Activated CD8-positive, alpha-beta memory T cell treated with anti-CD3 and anti-CD28 coated beads for 36 hours (primary cell): ENCODE measurements at regions not wholly inside any gene's neighbourhood (a gene's known extent, or its start where the extent isn't known, plus 50 kb on each side); places are given as distances from the start of the nearest gene placed in this dataset.
"Not testable (repeated sequence)": the region's sequence is repeated elsewhere in the genome, so short reads cannot be mapped to it uniquely, and the experiment has no call there.

Source experiments
- CTCF ChIA-PET: fragments of 350-600 bp; sonication (Branson Sonifier 250); formaldehyde crosslinking; loops from one replicate; lab custom pipeline; 2021; ENCODE audit warnings: antibody characterized with exemption; lab: Charles Lee
- POLR2A ChIA-PET: fragments of 350-600 bp; sonication (Branson Sonifier 250); formaldehyde crosslinking; loops from one replicate; lab custom pipeline; 2021; ENCODE audit warnings: antibody characterized with exemption; lab: Charles Lee

DNA sequence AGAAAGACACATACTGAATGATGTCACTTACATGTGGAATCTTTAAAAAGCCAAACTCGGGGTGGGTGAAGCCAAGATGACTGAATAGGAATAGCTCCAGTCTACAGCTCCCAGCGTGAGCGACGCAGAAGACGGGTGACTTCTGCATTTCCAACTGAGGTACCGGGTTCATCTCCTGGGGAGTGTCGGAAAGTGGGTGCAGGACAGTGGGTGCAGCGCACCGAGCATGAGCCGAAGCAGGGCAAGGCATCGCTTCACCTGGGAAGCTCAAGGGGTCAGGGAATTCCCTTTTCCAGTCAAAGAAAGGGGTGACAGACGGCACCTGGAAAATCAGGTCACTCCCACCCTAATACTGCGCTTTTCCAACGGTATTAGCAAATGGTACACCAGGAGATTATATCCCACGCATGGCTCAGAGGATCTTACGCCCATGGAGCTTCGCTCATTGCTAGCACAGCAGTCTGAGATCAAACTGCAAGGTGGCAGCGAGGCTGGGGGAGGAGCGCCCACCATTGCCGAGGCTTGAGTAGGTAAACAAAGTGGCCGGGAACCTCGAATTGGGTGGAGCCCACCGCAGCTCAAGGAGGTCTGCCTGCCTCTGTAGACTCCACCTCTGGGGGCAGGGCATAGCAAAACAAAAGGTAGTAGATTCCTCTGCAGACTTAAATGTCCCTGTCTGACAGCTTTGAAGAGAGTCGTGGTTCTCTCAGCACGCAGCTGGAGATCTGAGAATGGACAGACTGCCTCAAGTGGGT, 103.0 kb upstream of the TMEM45B start:
- POLR2A ChIA-PET, CTCF ChIA-PET: not testable (repeated sequence)

DNA sequence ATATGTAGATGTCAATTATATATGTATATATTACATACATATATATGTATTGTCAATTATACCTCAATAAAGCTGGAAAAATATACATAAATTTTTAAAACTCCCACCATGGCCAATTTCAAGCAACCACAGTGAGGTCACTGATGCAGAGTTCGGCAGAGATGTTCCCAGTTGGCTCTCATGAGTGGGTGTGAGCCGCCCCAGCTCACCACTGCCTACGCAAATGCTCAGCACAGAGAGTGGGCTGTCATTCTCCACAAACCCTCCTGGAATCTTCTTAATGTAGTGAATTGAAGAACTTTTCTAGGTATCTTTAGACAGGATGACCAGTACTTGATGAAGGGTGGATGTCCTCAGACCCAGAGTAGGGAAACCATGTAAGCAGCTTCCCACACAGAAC, 96.6 kb upstream of the TMEM45B start:
- CTCF ChIA-PET, result no interaction called here

DNA sequence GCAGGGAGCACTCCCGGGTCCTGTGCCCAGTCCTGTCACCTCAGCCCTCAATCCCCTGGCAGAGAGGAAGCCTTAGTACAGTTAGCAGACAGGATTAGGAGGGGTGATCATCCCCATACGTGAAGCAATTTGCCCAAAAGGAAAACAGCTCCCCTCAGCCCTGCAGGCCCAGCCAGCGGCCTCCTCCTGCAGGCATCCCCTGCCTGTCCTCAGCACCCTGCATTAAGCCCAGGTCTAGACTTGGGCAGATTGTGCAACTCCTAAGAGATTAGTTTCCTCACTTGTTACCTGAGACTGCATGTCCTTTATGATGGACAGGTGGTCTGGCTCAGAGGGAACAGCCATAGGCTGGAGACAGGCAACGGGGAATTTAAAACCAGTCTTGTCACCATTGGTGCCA, 95.5 kb upstream of the TMEM45B start:
- ChIA-PET POLR2A (no interaction called here), CTCF (no interaction called here)

More for the DNA sequence above, 96.6 kb upstream of the TMEM45B start:
- POLR2A ChIA-PET, result no interaction called here

GRCh38 chr11:129720994-129721393, 94.7 kb upstream of the TMEM45B start:
- POLR2A ChIA-PET, result no interaction called here
- CTCF ChIA-PET, result no interaction called here

- POLR2A ChIA-PET, result no interaction called here
- CTCF ChIA-PET, result no interaction called here
These were observed 94.0 kb upstream of the TMEM45B start for GRCh38 chr11:129721685-129722084.

DNA sequence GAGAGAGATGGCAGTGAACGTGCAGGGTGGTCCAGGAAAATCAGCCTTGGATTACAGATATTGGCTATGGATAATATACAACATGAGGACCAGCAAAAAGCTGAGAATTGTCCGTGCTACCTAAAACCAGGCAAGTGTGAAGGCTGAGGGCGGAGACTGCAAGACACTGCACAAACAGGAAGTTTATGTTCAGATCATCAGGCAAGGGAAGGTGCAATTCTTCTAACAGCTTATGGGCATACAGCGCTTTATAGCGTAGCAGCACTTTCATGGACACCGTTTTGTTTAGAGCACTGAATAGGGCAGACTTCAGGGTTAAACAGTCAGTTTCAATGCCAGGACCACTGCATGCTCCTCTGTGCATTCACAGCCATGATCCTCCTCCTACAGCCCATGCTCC, 93.1 kb upstream of the TMEM45B start:
- ChIA-PET POLR2A (no interaction called here), CTCF (no interaction called here)

- POLR2A ChIA-PET, result no interaction called here
- CTCF ChIA-PET, result no interaction called here
These were observed 92.4 kb upstream of the TMEM45B start for GRCh38 chr11:129723146-129723760.

GRCh38 chr11:129723761-129724162, 91.9 kb upstream of the TMEM45B start:
- CTCF ChIA-PET, result no interaction called here
- POLR2A ChIA-PET, result no interaction called here

DNA sequence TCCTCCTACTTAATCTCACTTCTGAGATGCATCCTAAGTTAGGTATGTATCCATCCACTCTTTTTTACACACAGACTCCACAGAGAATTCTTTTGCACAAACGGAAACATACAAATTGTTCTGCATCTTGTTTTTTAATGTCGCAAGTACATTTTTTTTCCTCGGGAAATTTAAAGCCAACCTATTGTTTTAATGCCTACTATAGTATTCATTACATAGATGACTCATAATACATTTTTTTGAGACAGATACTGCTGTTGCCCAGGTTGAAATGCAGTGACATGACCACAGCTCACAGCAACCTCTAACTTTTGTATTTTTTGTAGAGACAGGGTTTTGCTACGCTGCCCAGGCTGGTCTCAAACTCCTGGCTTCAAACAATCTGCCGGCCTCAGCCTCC, 90.8 kb upstream of the TMEM45B start:
- POLR2A ChIA-PET, result no interaction called here
- CTCF ChIA-PET, result no interaction called here

- ChIA-PET POLR2A (no interaction called here), CTCF (no interaction called here)
These were observed 89.5 kb upstream of the TMEM45B start for GRCh38 chr11:129726179-129726578.

DNA sequence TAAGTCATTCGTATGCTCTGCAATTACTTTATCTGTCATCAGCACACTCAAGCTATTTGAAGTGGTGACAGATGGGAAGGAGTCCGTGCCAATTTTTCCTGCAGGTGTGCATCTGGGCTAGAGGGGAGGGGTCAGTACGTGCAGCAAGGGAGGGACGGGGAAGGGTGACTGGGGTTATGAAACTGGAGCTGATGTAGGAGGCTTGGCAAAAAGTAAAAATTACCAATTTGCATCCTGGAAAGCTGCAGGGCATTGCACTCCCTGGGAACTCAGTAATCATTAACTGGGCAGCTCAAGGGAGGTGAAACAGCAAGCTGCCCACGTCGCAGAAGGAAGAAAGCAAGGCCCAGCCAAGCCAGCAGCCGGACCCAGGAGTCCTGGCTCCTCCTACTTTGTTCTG, 87.1 kb upstream of the TMEM45B start:
- POLR2A ChIA-PET, result no interaction called here
- CTCF ChIA-PET, result no interaction called here

DNA sequence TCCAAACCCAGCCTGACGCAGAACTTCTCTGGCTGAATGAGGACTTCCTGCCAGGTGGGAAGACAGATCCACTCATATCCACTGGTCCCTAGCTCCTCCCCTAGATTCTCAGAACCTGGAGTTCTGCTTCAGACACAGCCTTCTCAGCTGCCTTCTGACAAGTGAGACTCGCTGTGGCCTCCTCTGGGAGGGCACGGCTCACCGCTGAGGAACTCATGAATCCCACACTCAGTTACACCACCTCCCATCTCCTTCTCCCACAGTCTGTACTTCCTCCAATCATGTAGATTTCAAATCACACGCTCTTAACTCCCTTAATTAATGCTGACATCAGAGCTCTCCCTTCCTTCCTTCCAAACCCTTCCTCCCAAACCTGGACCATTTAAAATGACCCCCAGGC, 86.4 kb upstream of the TMEM45B start:
- POLR2A ChIA-PET, result no interaction called here
- CTCF ChIA-PET, result no interaction called here

- ChIA-PET POLR2A (no interaction called here), CTCF (no interaction called here)
These were observed 85.8 kb upstream of the TMEM45B start for GRCh38 chr11:129729823-129730222.

GRCh38 chr11:129731316-129731715, 84.3 kb upstream of the TMEM45B start:
- POLR2A ChIA-PET, result no interaction called here

GRCh38 chr11:129732941-129733340, 82.7 kb upstream of the TMEM45B start:
- CTCF ChIA-PET, result no interaction called here
- POLR2A ChIA-PET, result no interaction called here

More at GRCh38 chr11:129731316-129731715, 84.3 kb upstream of the TMEM45B start:
- CTCF ChIA-PET, result no interaction called here

GRCh38 chr11:129733384-129733783, 82.3 kb upstream of the TMEM45B start:
- POLR2A ChIA-PET, result no interaction called here
- CTCF ChIA-PET, result no interaction called here

GRCh38 chr11:129733981-129734380, 81.7 kb upstream of the TMEM45B start:
- POLR2A ChIA-PET, result no interaction called here
- CTCF ChIA-PET, result no interaction called here

DNA sequence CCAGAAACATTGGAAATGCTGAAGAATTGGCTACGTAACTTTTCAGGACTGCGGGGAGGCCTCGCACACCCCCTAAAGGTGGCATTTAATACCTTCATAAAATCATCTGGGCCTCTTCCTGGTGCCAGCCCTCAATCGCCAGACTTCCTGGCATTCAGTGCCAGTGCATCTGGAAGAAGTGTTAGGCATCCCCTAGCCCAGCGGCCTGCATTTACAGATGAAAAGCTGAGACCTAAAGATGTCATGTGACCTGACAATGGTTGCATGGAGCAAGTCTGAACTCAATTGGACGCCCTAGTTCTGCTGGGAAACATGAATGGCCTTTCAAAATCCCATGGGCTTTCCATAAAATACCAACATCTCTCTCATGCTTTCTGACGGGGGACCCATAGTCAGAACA, 81.0 kb upstream of the TMEM45B start:
- ChIA-PET CTCF (no interaction called here), POLR2A (no interaction called here)

GRCh38 chr11:129737831-129738230, 77.8 kb upstream of the TMEM45B start:
- ChIA-PET CTCF (no interaction called here), POLR2A (no interaction called here)

DNA sequence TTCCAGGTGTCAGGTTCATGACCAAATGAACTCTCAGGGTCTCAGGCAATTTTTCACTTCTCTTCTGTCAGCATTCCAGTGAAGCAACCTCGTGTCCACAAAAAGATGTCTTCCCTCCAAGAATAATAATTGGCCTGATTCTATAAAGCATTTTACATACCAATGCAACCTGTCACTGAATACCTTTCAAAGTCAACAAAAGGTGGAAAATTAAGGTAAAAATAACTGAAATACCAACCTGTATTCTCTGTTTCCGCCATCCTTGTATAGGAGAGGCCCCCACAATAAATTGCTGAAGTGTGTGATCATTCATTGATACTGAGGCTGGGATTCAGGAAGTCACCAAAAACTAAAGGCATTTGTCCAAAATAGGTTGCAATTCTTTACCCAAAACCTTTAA, 77.4 kb upstream of the TMEM45B start:
- ChIA-PET CTCF (interaction anchor here (1.5 kb wide), 1 partner anchor 12 kb away, joined by 3 read pairs; no protein-coding TSS in a partner anchor), POLR2A (no interaction called here)

- ChIA-PET POLR2A (no interaction called here), CTCF (interaction anchor here (1.5 kb wide), 1 partner anchor 11 kb away, joined by 3 read pairs; no protein-coding TSS in a partner anchor)
These were observed 76.3 kb upstream of the TMEM45B start for GRCh38 chr11:129739339-129739738.
